Lung (tissue), 11 donors: ENCODE measurements at regions not wholly inside any gene's neighbourhood (a gene's known extent, or its start where the extent isn't known, plus 50 kb on each side); places are given as distances from the start of the nearest gene placed in this dataset.
A peak's percentile ranks its signal among the peaks of the same experiment; 100 is the strongest.

Source experiments
- ATAC-seq: fragments of 200-7000 bp; cut with Tn5 transposase; one replicate; pipeline ENCODE4 v1.9.1; 2020; ENCODE audit warnings: moderate number of reproducible peaks; ENCODE audit not compliant: insufficient read depth, low FRiP score
- DNase-seq, 3 donors: peaks; one replicate each; pipeline ENCODE4 v3.0.0-alpha.2; 2013 to 2017
- H3K27ac ChIP-seq, 2 donors: one replicate each; pipeline ENCODE4 v1.5.1; 2013; ENCODE audit warnings: mild to moderate bottlenecking in 2 of 2, moderate library complexity in 2 of 2, control low read depth in 1 of 2, inconsistent platforms in 1 of 2, low read depth in 1 of 2, low read length in 1 of 2
- H3K27me3 ChIP-seq, 3 donors: one replicate each; pipeline ENCODE4 v1.5.1; 2013; ENCODE audit warnings: low read length in 2 of 3; ENCODE audit not compliant: control insufficient read depth in 3 of 3, insufficient read depth in 3 of 3
- H3K36me3 ChIP-seq, 4 donors: one replicate each; pipeline ENCODE4 v1.5.1; 2013; ENCODE audit warnings: low read length in 4 of 4, mild to moderate bottlenecking in 1 of 4, moderate library complexity in 1 of 4; ENCODE audit not compliant: control insufficient read depth in 4 of 4, insufficient read depth in 4 of 4
- H3K4me1 ChIP-seq, 5 donors: one replicate each; pipeline ENCODE4 v1.5.1; 2013; ENCODE audit warnings: low read length in 5 of 5, mild to moderate bottlenecking in 2 of 5, moderate library complexity in 1 of 5; ENCODE audit not compliant: control insufficient read depth in 5 of 5, insufficient read depth in 5 of 5
- H3K4me3 ChIP-seq: one replicate; pipeline ENCODE4 v1.5.1; 2013; ENCODE audit warnings: mild to moderate bottlenecking, control low read depth, moderate library complexity
- H3K9ac ChIP-seq, 2 donors: one replicate each; pipeline ENCODE4 v1.5.1; 2013; ENCODE audit warnings: low read length in 2 of 2, control low read depth in 1 of 2; ENCODE audit not compliant: insufficient read depth in 1 of 2
- H3K9me3 ChIP-seq, 4 donors: one replicate each; pipeline ENCODE4 v1.5.1; 2013; ENCODE audit warnings: low read length in 3 of 4, mild to moderate bottlenecking in 1 of 4, moderate library complexity in 1 of 4; ENCODE audit not compliant: control insufficient read depth in 4 of 4, insufficient read depth in 3 of 4
- CTCF ChIP-seq: IDR thresholded peaks from 2 replicates; pipeline ENCODE4 v1.5.1; 2012; ENCODE audit warnings: mild to moderate bottlenecking; ENCODE audit errors: control extremely low read depth, extremely low read depth
- WGBS, 2 donors: extraction: QIAGEN DNeasy Blood & Tissue Kit; methylation state at CpG; one replicate each; pipeline ENCODE4 v1.1.7; 2013; 5-methylcytosine and 5-hydroxymethylcytosine counted together
- donor health status: control.
- donor health status: control.
- donor health status: Bipolar disorder and iron deficiency.
- donor health status: healthy.
- donor health status: DM: yes; HTN: yes; CAD: no.

GRCh38 chr5:133665571-133665970 is 53.2 kb upstream of the FSTL4 start:
- H3K36me3 ChIP-seq = no peaks in the 10 kb centered on the region
- ATAC-seq (no peak), DNase-seq (no peak)
- 71 to 85% methylated on average over 3 of the region's 3 CpGs for whole genome bisulfite sequencing, 2 donors
- peaks cover 0 to 9% (median 0%) of the 10 kb centered on the region in 4 donors for H3K9me3 ChIP-seq
- no peak overlapping the region for H3K27ac ChIP-seq
- H3K4me3 ChIP-seq = no peak overlapping the region
- no peak for TF ChIP-seq CTCF
- H3K9ac ChIP-seq = no peak overlapping the region
- no peaks in the 10 kb centered on the region for H3K27me3 ChIP-seq
- H3K4me1 ChIP-seq = peaks cover 0 to 2% (median 0%) of the 10 kb centered on the region in 5 donors

GRCh38 chr5:133664422-133664821 is 52.1 kb upstream of the FSTL4 start:
- Histone ChIP-seq H3K36me3 (no peaks in the 10 kb centered on the region), H3K9ac (no peak overlapping the region), H3K4me1 (peaks cover 0 to 2% (median 0%) of the 10 kb centered on the region in 5 donors), H3K4me3 (no peak overlapping the region), H3K9me3 (peaks cover 0 to 6% (median 0%) of the 10 kb centered on the region in 4 donors), H3K27me3 (no peaks in the 10 kb centered on the region), H3K27ac (no peak overlapping the region)
- ATAC-seq (no peak), DNase-seq (no peak)
- TF ChIP-seq CTCF = no peak
- 84 to 88% methylated on average over 2 of the region's 2 CpGs for WGBS, 2 donors

- H3K4me3 ChIP-seq = no peak overlapping the region
- no peak for DNase-seq
- no peaks in the 10 kb centered on the region for H3K36me3 ChIP-seq
- peaks cover 0 to 2% (median 0%) of the 10 kb centered on the region in 4 donors for H3K9me3 ChIP-seq
- no peaks in the 10 kb centered on the region for H3K27me3 ChIP-seq
- peaks cover 0 to 2% (median 0%) of the 10 kb centered on the region in 5 donors for H3K4me1 ChIP-seq
- ATAC-seq = no peak
- TF ChIP-seq CTCF = no peak
- no peak overlapping the region for H3K9ac ChIP-seq
- no peak overlapping the region for H3K27ac ChIP-seq
- 87 to 89% methylated on average over 7 of the region's 7 CpGs for WGBS, 2 donors
Measured at GRCh38 chr5:133663397-133664054, 51.2 kb upstream of the FSTL4 start.

GRCh38 chr5:133662578-133662977 is 50.2 kb upstream of the FSTL4 start:
- no peak overlapping the region for H3K4me3 ChIP-seq
- DNase-seq (no peak), ATAC-seq (peak; percentile 19)
- 62 to 73% methylated on average over 4 of the region's 4 CpGs for WGBS, 2 donors
- peaks cover 0 to 2% (median 0%) of the 10 kb centered on the region in 5 donors for H3K4me1 ChIP-seq
- H3K9ac ChIP-seq = no peak overlapping the region
- no peaks in the 10 kb centered on the region for H3K27me3 ChIP-seq
- no peaks in the 10 kb centered on the region for H3K9me3 ChIP-seq
- no peak overlapping the region for H3K27ac ChIP-seq
- no peaks in the 10 kb centered on the region for H3K36me3 ChIP-seq
- no peak for TF ChIP-seq CTCF
